ENCODE measurements at regions not wholly inside any gene's neighbourhood (a gene's known extent, or its start where the extent isn't known, plus 50 kb on each side); places are given as distances from the start of the nearest gene placed in this dataset.
"Not testable (repeated sequence)": the region's sequence is repeated elsewhere in the genome, so short reads cannot be mapped to it uniquely, and the experiment has no call there.

- no peak for TF ChIP-seq POLR2AphosphoS5 (IDR thresholded peaks at IDR 0.05; ENCODE audit: borderline replicate concordance, low read depth, low read length)
- no peak for TF ChIP-seq FOXP2 (optimal IDR thresholded peaks at IDR 0.05; ENCODE audit: control extremely low read depth, extremely low read length, insufficient read depth)
- TF ChIP-seq EZH2 (IDR thresholded peaks at IDR 0.05), result no peak
- no peak for DNase-seq (ENCODE audit: low read depth, low spot score)
- Histone ChIP-seq H3K9me3 (ENCODE audit: low read depth, low read length) (no peaks in the 10 kb centered on the region), H3K36me3 (ENCODE audit: insufficient read depth, low read length) (no peaks in the 10 kb centered on the region), H3K4me3 (no peak overlapping the region), H3K9ac (ENCODE audit: insufficient read length) (no peak overlapping the region), H3K27ac (no peak overlapping the region)
Observed at GRCh38 chr3:153820035-153820434, 301.2 kb upstream of the ARHGEF26 start.

GRCh38 chr3:153828346-153828745 lies 292.8 kb upstream of the ARHGEF26 start:
- not testable (repeated sequence) for H3K27ac ChIP-seq; H3K9me3 ChIP-seq (ENCODE audit: low read depth, low read length); DNase-seq (ENCODE audit: low read depth, low spot score); H3K9ac ChIP-seq (ENCODE audit: insufficient read length); H3K4me3 ChIP-seq; H3K36me3 ChIP-seq (ENCODE audit: insufficient read depth, low read length)

GRCh38 chr3:153829606-153830170 lies 291.5 kb upstream of the ARHGEF26 start:
- DNase-seq (ENCODE audit: low read depth, low spot score), result peak; percentile 16
- H3K36me3 ChIP-seq (ENCODE audit: insufficient read depth, low read length), result no peaks in the 10 kb centered on the region
- H3K9me3 ChIP-seq (ENCODE audit: low read depth, low read length), result no peaks in the 10 kb centered on the region
- H3K9ac ChIP-seq (ENCODE audit: insufficient read length), result no peak overlapping the region
- peak overlapping the region; percentile 68; the same call in 1 of the 2 replicates for H3K27ac ChIP-seq
- peak overlapping the region; percentile 33 for H3K4me3 ChIP-seq
- TF ChIP-seq EZH2 (IDR thresholded peaks at IDR 0.05) (no peak), POLR2AphosphoS5 (IDR thresholded peaks at IDR 0.05; ENCODE audit: borderline replicate concordance, low read depth, low read length) (no peak), FOXP2 (optimal IDR thresholded peaks at IDR 0.05; ENCODE audit: control extremely low read depth, extremely low read length, insufficient read depth) (no peak)

- no peak overlapping the region for H3K27ac ChIP-seq
- TF ChIP-seq FOXP2 (optimal IDR thresholded peaks at IDR 0.05; ENCODE audit: control extremely low read depth, extremely low read length, insufficient read depth), result no peak
- no peak for TF ChIP-seq POLR2AphosphoS5 (IDR thresholded peaks at IDR 0.05; ENCODE audit: borderline replicate concordance, low read depth, low read length)
- TF ChIP-seq EZH2 (IDR thresholded peaks at IDR 0.05), result no peak
- no peaks in the 10 kb centered on the region for H3K9me3 ChIP-seq (ENCODE audit: low read depth, low read length)
- H3K4me3 ChIP-seq, result no peak overlapping the region
- DNase-seq (ENCODE audit: low read depth, low spot score), result no peak
- no peak overlapping the region for H3K9ac ChIP-seq (ENCODE audit: insufficient read length)
- no peaks in the 10 kb centered on the region for H3K36me3 ChIP-seq (ENCODE audit: insufficient read depth, low read length)
Observed at GRCh38 chr3:153830552-153830951, 290.6 kb upstream of the ARHGEF26 start.

- Histone ChIP-seq H3K4me3 (no peak overlapping the region), H3K27ac (no peak overlapping the region), H3K9ac (ENCODE audit: insufficient read length) (no peak overlapping the region), H3K36me3 (ENCODE audit: insufficient read depth, low read length) (no peaks in the 10 kb centered on the region), H3K9me3 (ENCODE audit: low read depth, low read length) (no peaks in the 10 kb centered on the region)
- TF ChIP-seq FOXP2 (optimal IDR thresholded peaks at IDR 0.05; ENCODE audit: control extremely low read depth, extremely low read length, insufficient read depth), result no peak
- TF ChIP-seq EZH2 (IDR thresholded peaks at IDR 0.05), result no peak
- TF ChIP-seq POLR2AphosphoS5 (IDR thresholded peaks at IDR 0.05; ENCODE audit: borderline replicate concordance, low read depth, low read length), result no peak
- no peak for DNase-seq (ENCODE audit: low read depth, low spot score)
Observed at GRCh38 chr3:153835540-153835939, 285.6 kb upstream of the ARHGEF26 start.

- Histone ChIP-seq H3K9ac (ENCODE audit: insufficient read length) (no peak overlapping the region), H3K27ac (no peak overlapping the region), H3K36me3 (ENCODE audit: insufficient read depth, low read length) (no peaks in the 10 kb centered on the region), H3K4me3 (no peak overlapping the region), H3K9me3 (ENCODE audit: low read depth, low read length) (no peaks in the 10 kb centered on the region)
- no peak for DNase-seq (ENCODE audit: low read depth, low spot score)
- no peak for TF ChIP-seq POLR2AphosphoS5 (IDR thresholded peaks at IDR 0.05; ENCODE audit: borderline replicate concordance, low read depth, low read length)
- no peak for TF ChIP-seq FOXP2 (optimal IDR thresholded peaks at IDR 0.05; ENCODE audit: control extremely low read depth, extremely low read length, insufficient read depth)
- no peak for TF ChIP-seq EZH2 (IDR thresholded peaks at IDR 0.05)
Observed at GRCh38 chr3:153840487-153840886, 280.7 kb upstream of the ARHGEF26 start.

GRCh38 chr3:153843994-153844393 lies 277.2 kb upstream of the ARHGEF26 start:
- TF ChIP-seq EZH2 (IDR thresholded peaks at IDR 0.05) (no peak), FOXP2 (optimal IDR thresholded peaks at IDR 0.05; ENCODE audit: control extremely low read depth, extremely low read length, insufficient read depth) (no peak), POLR2AphosphoS5 (IDR thresholded peaks at IDR 0.05; ENCODE audit: borderline replicate concordance, low read depth, low read length) (no peak)
- H3K4me3 ChIP-seq, result no peak overlapping the region
- no peak overlapping the region for H3K27ac ChIP-seq
- H3K36me3 ChIP-seq (ENCODE audit: insufficient read depth, low read length), result no peaks in the 10 kb centered on the region
- no peaks in the 10 kb centered on the region for H3K9me3 ChIP-seq (ENCODE audit: low read depth, low read length)
- H3K9ac ChIP-seq (ENCODE audit: insufficient read length), result no peak overlapping the region
- no peak for DNase-seq (ENCODE audit: low read depth, low spot score)

- Histone ChIP-seq H3K4me3 (no peak overlapping the region), H3K27ac (no peak overlapping the region), H3K36me3 (ENCODE audit: insufficient read depth, low read length) (no peaks in the 10 kb centered on the region), H3K9ac (ENCODE audit: insufficient read length) (no peak overlapping the region), H3K9me3 (ENCODE audit: low read depth, low read length) (no peaks in the 10 kb centered on the region)
- DNase-seq (ENCODE audit: low read depth, low spot score), result no peak
- TF ChIP-seq EZH2 (IDR thresholded peaks at IDR 0.05) (no peak), FOXP2 (optimal IDR thresholded peaks at IDR 0.05; ENCODE audit: control extremely low read depth, extremely low read length, insufficient read depth) (no peak), POLR2AphosphoS5 (IDR thresholded peaks at IDR 0.05; ENCODE audit: borderline replicate concordance, low read depth, low read length) (no peak)
Observed at GRCh38 chr3:153845311-153845710, 275.9 kb upstream of the ARHGEF26 start.

- H3K27ac ChIP-seq, result no peak overlapping the region
- TF ChIP-seq POLR2AphosphoS5 (IDR thresholded peaks at IDR 0.05; ENCODE audit: borderline replicate concordance, low read depth, low read length) (no peak), EZH2 (IDR thresholded peaks at IDR 0.05) (no peak), FOXP2 (optimal IDR thresholded peaks at IDR 0.05; ENCODE audit: control extremely low read depth, extremely low read length, insufficient read depth) (no peak)
- H3K36me3 ChIP-seq (ENCODE audit: insufficient read depth, low read length), result no peaks in the 10 kb centered on the region
- no peak overlapping the region for H3K4me3 ChIP-seq
- H3K9me3 ChIP-seq (ENCODE audit: low read depth, low read length), result no peaks in the 10 kb centered on the region
- no peak for DNase-seq (ENCODE audit: low read depth, low spot score)
- no peak overlapping the region for H3K9ac ChIP-seq (ENCODE audit: insufficient read length)
Observed at GRCh38 chr3:153848702-153849101, 272.5 kb upstream of the ARHGEF26 start.

Data from SK-N-MC (cell line).